GM19324 (cell line): ENCODE measurements at regions not wholly inside any gene's neighbourhood (a gene's known extent, or its start where the extent isn't known, plus 50 kb on each side); places are given as distances from the start of the nearest gene placed in this dataset.

ENCODE experiments used
- ATAC-seq: cut with Tn5 transposase; IDR thresholded peaks from one replicate; pipeline ENCODE4 v1.9.1; 2021; ENCODE audit warnings: mild to moderate bottlenecking, moderate library complexity; ENCODE audit not compliant: unreplicated experiment, low FRiP score

- ATAC-seq: no peak
Measured at GRCh38 chr15:100780208-100780800, 99.3 kb upstream of the ALDH1A3 start.

- no peak for ATAC-seq
Measured at GRCh38 chr15:100781061-100781960, 98.3 kb upstream of the ALDH1A3 start.

GRCh38 chr15:100781961-100782530 is 97.6 kb upstream of the ALDH1A3 start:
- ATAC-seq: no peak

GRCh38 chr15:100783291-100783690 is 96.3 kb upstream of the ALDH1A3 start:
- ATAC-seq: no peak

- ATAC-seq: no peak
Measured at GRCh38 chr15:100783760-100784492, 95.7 kb upstream of the ALDH1A3 start.

- ATAC-seq: no peak
Measured at GRCh38 chr15:100784493-100785180, 95.0 kb upstream of the ALDH1A3 start.

GRCh38 chr15:100785181-100786138 is 94.2 kb upstream of the ALDH1A3 start:
- ATAC-seq: no peak

GRCh38 chr15:100786139-100786531 is 93.5 kb upstream of the ALDH1A3 start:
- no peak for ATAC-seq

- ATAC-seq: no peak
Measured at GRCh38 chr15:100786901-100787566, 92.6 kb upstream of the ALDH1A3 start.

- ATAC-seq: no peak
Measured at GRCh38 chr15:100787567-100788417, 91.8 kb upstream of the ALDH1A3 start.

- ATAC-seq: no peak
Measured at GRCh38 chr15:100788418-100789105, 91.1 kb upstream of the ALDH1A3 start.

- ATAC-seq: no peak
Measured at GRCh38 chr15:100790786-100791265, 88.8 kb upstream of the ALDH1A3 start.

GRCh38 chr15:100794008-100794407 is 85.6 kb upstream of the ALDH1A3 start:
- no peak for ATAC-seq

GRCh38 chr15:100801256-100801900 is 78.3 kb upstream of the ALDH1A3 start:
- ATAC-seq: no peak

GRCh38 chr15:100802421-100803170 is 77.0 kb upstream of the ALDH1A3 start:
- ATAC-seq: no peak

GRCh38 chr15:100803171-100803440 is 76.5 kb upstream of the ALDH1A3 start:
- no peak for ATAC-seq
